K562 (cell line): ENCODE measurements at regions not wholly inside any gene's neighbourhood (a gene's known extent, or its start where the extent isn't known, plus 50 kb on each side); places are given as distances from the start of the nearest gene placed in this dataset.

ENCODE experiments used
- ATAC-seq: fragments of 200-7000 bp; cut with Tn5 transposase; 3 replicates; pipeline ENCODE4 v1.9.1; 2020; ENCODE audit warnings: moderate library complexity
- BruUV-seq: library from RNA; stranded (reverse); fragments of 400-500 nt; replicated peaks from 2 replicates; lab custom pipeline; 2021; lab: Mats Ljungman, UMichigan
- CTCF ChIA-PET: fragments of 300-600 bp; formaldehyde crosslinking; extraction: SDS; loops from one replicate; lab custom pipeline; 2021; ENCODE audit warnings: low intra/inter-chr PET ratio; lab: Yijun Ruan, JAX
- POLR2A ChIA-PET: fragments of 300-600, 350-650 bp; sonication (Branson Sonifier 250); formaldehyde crosslinking; extraction: SDS; loops from one replicate; lab custom pipeline; 2021; ENCODE audit warnings: antibody characterized with exemption, inconsistent platforms; lab: Yijun Ruan, JAX
- DNase-seq, 4 experiments: peaks; one replicate each; pipeline versions ENCODE4 v3.0.0 to v3.0.0-alpha.2; 2011 to 2018; ENCODE audit warnings: low spot score in 3 of 4, mixed read lengths in 3 of 4; ENCODE audit errors: extremely low read depth in 1 of 4
- FAIRE-seq: peaks from 2 replicates; lab custom pipeline; 2011; peaks lifted over from hg19 to GRCh38; lab: Jason Lieb, UNC
- H2AFZ ChIP-seq: 2 replicates; pipeline ENCODE4 v1.6.0; 2011; ENCODE audit warnings: low read depth, low read length, control low read depth, inconsistent platforms
- H3K27ac ChIP-seq: fragments of 200-600 bp; 3 replicates; pipeline ENCODE4 v1.8.0; 2011; ENCODE audit warnings: low read depth, mild to moderate bottlenecking, control low read depth, inconsistent platforms, low read length, moderate library complexity, mixed read lengths; ENCODE audit errors: extremely low read depth
- H3K27me3 ChIP-seq, 2 experiments: fragments of 300-600 bp in 1 of 2; 2 replicates in 1 of 2; 3 replicates in 1 of 2; pipeline versions ENCODE4 v1.6.0 to v1.8.0; 2011; ENCODE audit warnings: inconsistent platforms in 2 of 2, low read length in 2 of 2, mild to moderate bottlenecking in 1 of 2, mixed read lengths in 1 of 2, moderate library complexity in 1 of 2; ENCODE audit not compliant: control insufficient read depth in 2 of 2, insufficient read depth in 2 of 2
- H3K36me3 ChIP-seq: fragments of 300-600 bp; 3 replicates; pipeline ENCODE4 v1.8.0; 2011; ENCODE audit warnings: mild to moderate bottlenecking, low read length, inconsistent platforms; ENCODE audit not compliant: control insufficient read depth, insufficient read depth
- H3K4me1 ChIP-seq, 2 experiments: fragments of 200-600 bp in 1 of 2; replicated peaks in 1 of 2; 2 replicates in 1 of 2; 3 replicates in 1 of 2; pipeline versions ENCODE4 v1.5.1 to v1.8.0; 2011; ENCODE audit warnings: inconsistent platforms in 2 of 2, low read length in 2 of 2, mild to moderate bottlenecking in 1 of 2, mixed read lengths in 1 of 2, moderate library complexity in 1 of 2; ENCODE audit not compliant: control insufficient read depth in 2 of 2, insufficient read depth in 2 of 2
- H3K4me2 ChIP-seq: 2 replicates; pipeline ENCODE4 v1.6.1; 2011; ENCODE audit warnings: low read length, control low read depth, inconsistent platforms, mixed read lengths; ENCODE audit not compliant: insufficient read depth
- H3K4me3 ChIP-seq: fragments of 200-600 bp; sonication (generic), shearing (Covaris generic); 2 replicates; pipeline ENCODE4 v1.5.1; 2016; ENCODE audit warnings: control low read depth, inconsistent platforms
- H3K79me2 ChIP-seq: fragments of 200-600 bp; 3 replicates; pipeline ENCODE4 v1.8.0; 2011; ENCODE audit warnings: low read length, inconsistent platforms; ENCODE audit not compliant: control insufficient read depth, insufficient read depth
- H3K9ac ChIP-seq, 2 experiments: 2 replicates each; pipeline versions ENCODE4 v1.6.0 to v1.6.1; 2011; ENCODE audit warnings: low read depth in 2 of 2, low read length in 2 of 2, control low read depth in 1 of 2, inconsistent platforms in 1 of 2, mild to moderate bottlenecking in 1 of 2, mixed read lengths in 1 of 2; ENCODE audit not compliant: insufficient read depth in 1 of 2
- H3K9me1 ChIP-seq: one replicate; pipeline ENCODE4 v1.6.0; 2011; ENCODE audit warnings: inconsistent platforms, mild to moderate bottlenecking, low read length, moderate library complexity; ENCODE audit not compliant: control insufficient read depth, insufficient read depth
- H3K9me3 ChIP-seq: replicated peaks from 2 replicates; pipeline ENCODE4 v1.5.1; 2011; ENCODE audit warnings: low read depth, low read length, inconsistent platforms; ENCODE audit not compliant: control insufficient read depth, insufficient read depth
- H4K20me1 ChIP-seq: replicated peaks from 2 replicates; pipeline ENCODE4 v1.6.1; 2011; ENCODE audit warnings: low read length, inconsistent platforms, mixed read lengths; ENCODE audit not compliant: control insufficient read depth, insufficient read depth
- CHCHD3 ChIP-seq: fragments of 250-450 bp; sonication (Bioruptor Pico); IDR thresholded peaks from 2 replicates; pipeline ENCODE4 v2.1.2; 2022; ENCODE audit warnings: mild to moderate bottlenecking
- ELF2 ChIP-seq: fragments of 250-450 bp; sonication (Bioruptor Pico); IDR thresholded peaks from 2 replicates; pipeline ENCODE4 v1.5.0; 2021; ENCODE audit warnings: mild to moderate bottlenecking
- HES1 ChIP-seq: fragments of 450-650 bp; IDR thresholded peaks from 2 replicates; pipeline ENCODE4 v1.6.1; 2016; ENCODE audit warnings: low read depth, mild to moderate bottlenecking, moderate library complexity
- MTF1 ChIP-seq: fragments of 250-450 bp; sonication (Bioruptor Pico); IDR thresholded peaks from 2 replicates; pipeline ENCODE4 v1.9.0; 2021; ENCODE audit warnings: moderate library complexity, mild to moderate bottlenecking, inconsistent platforms, borderline replicate concordance
- NFE2 ChIP-seq: IDR thresholded peaks from 2 replicates; pipeline ENCODE4 v1.6.1; 2014; ENCODE audit warnings: antibody characterized with exemption, low read depth
- POLR3G ChIP-seq: IDR thresholded peaks from 2 replicates; pipeline ENCODE4 v1.6.1; 2011; ENCODE audit not compliant: insufficient read length, insufficient replicate concordance; ENCODE audit errors: extremely low read depth
- ZC3H11A ChIP-seq: IDR thresholded peaks from 2 replicates; pipeline ENCODE4 v1.6.1; 2012; ENCODE audit warnings: low read depth, low read length, improper control_type of control experiment
- ZFPM2 ChIP-seq: fragments of 250-450 bp; sonication (Bioruptor Pico); IDR thresholded peaks from 2 replicates; pipeline ENCODE4 v1.5.1; 2022; ENCODE audit warnings: mild to moderate bottlenecking
- ZNF217 ChIP-seq: sonication (generic); formaldehyde crosslinking; IDR thresholded peaks from 2 replicates; pipeline ENCODE4 v1.8.0; 2022; ENCODE audit warnings: mild to moderate bottlenecking, missing genetic modification reagents
- ZNF277 ChIP-seq: fragments of 250-450 bp; sonication (Bioruptor Pico); IDR thresholded peaks from 2 replicates; pipeline ENCODE4 v1.8.0; 2022; ENCODE audit warnings: inconsistent platforms, mild to moderate bottlenecking, moderate library complexity, borderline replicate concordance
- ZNF398 ChIP-seq: fragments of 250-450 bp; sonication (Bioruptor Pico); IDR thresholded peaks from 2 replicates; pipeline ENCODE4 v1.8.0; 2021; ENCODE audit warnings: moderate library complexity, mild to moderate bottlenecking, inconsistent platforms
- ZNF57 ChIP-seq: fragments of 450-650 bp; formaldehyde crosslinking; IDR thresholded peaks from 2 replicates; pipeline ENCODE4 v1.4.0; 2020; ENCODE audit warnings: mild to moderate bottlenecking, moderate library complexity
- ZNF584 ChIP-seq: fragments of 200-800 bp; sonication (Bioruptor generic); IDR thresholded peaks from 2 replicates; pipeline ENCODE4 v1.6.1; 2016; ENCODE audit warnings: low read depth, mild to moderate bottlenecking, missing genetic modification characterization, missing compliant biosample characterization
- ZNF780A ChIP-seq: fragments of 250-450 bp; sonication (Bioruptor Pico); IDR thresholded peaks from 2 replicates; pipeline ENCODE4 v1.5.0; 2021; ENCODE audit warnings: mild to moderate bottlenecking
- WGBS: fragments of 100-300 bp; shearing (Covaris generic); methylation state at CpG from one replicate; pipeline ENCODE4 v1.1.6; 2016; ENCODE audit warnings: low coverage, mixed read lengths; ENCODE audit not compliant: insufficient coverage; ENCODE audit errors: missing lambda C conversion rate; 5-methylcytosine and 5-hydroxymethylcytosine counted together
- in situ Hi-C: fragments of 300-500 bp; cut with MboI; formaldehyde crosslinking; loops from 4 replicates; pipeline ENCODE4 v1.15.0; 2018; ENCODE audit warnings: inconsistent platforms, mixed read lengths
- intact Hi-C: fragments of 100-400 bp; cut with micrococcal nuclease; formaldehyde crosslinking; loops from 2 replicates; pipeline ENCODE4 v1.14.2; 2022

- H3K36me3 ChIP-seq, result no peaks in the 10 kb centered on the region
- H3K79me2 ChIP-seq, result no peaks in the 10 kb centered on the region
- POLR2A ChIA-PET, result interaction anchor here (0.6 kb wide), 1 partner anchor 9 kb away, joined by 3 read pairs; no protein-coding TSS in a partner anchor
- ATAC-seq (no peak), FAIRE-seq (no peak), DNase-seq (no peak)
- no peaks in the 10 kb centered on the region for H3K9me3 ChIP-seq
- intact Hi-C loops (no loop called here), in situ Hi-C loops (no loop called here)
- no peak overlapping the region for H3K4me2 ChIP-seq
- H2AFZ ChIP-seq, result no peak overlapping the region
- CTCF ChIA-PET, result no interaction called here
- H3K4me3 ChIP-seq, result no peak overlapping the region
- H3K27me3 ChIP-seq, result no peaks in the 10 kb centered on the region
- no peaks in the 10 kb centered on the region for H3K9me1 ChIP-seq
- 3% methylated on average over 5 of the region's 5 CpGs for WGBS
- no TSS peak for BruUV-seq
- H4K20me1 ChIP-seq, result no peaks in the 10 kb centered on the region
- no peak overlapping the region for H3K27ac ChIP-seq
- no peaks in the 10 kb centered on the region for H3K4me1 ChIP-seq
- no peak overlapping the region for H3K9ac ChIP-seq
- TF ChIP-seq CHCHD3 (CRISPR knock-in tag), result no peak
- TF ChIP-seq ZC3H11A, result no peak
- TF ChIP-seq ZNF780A (CRISPR knock-in tag), result no peak
- no peak for TF ChIP-seq ZNF584 (CRISPR knock-in tag)
- TF ChIP-seq ZNF398, result no peak
- TF ChIP-seq ZNF57, result no peak
- no peak for TF ChIP-seq ELF2 (CRISPR knock-in tag)
- TF ChIP-seq HES1, result no peak
- TF ChIP-seq MTF1 (CRISPR knock-in tag), result no peak
- no peak for TF ChIP-seq ZNF217 (CRISPR knock-in tag)
- no peak for TF ChIP-seq ZFPM2 (CRISPR knock-in tag)
- no peak for TF ChIP-seq NFE2
- TF ChIP-seq ZNF277 (CRISPR knock-in tag), result no peak
- no peak for TF ChIP-seq POLR3G
Observed at GRCh38 chr7:24169077-24169624, 114.8 kb upstream of the NPY start.
